HFF-Myc (cell line): ENCODE measurements at regions not wholly inside any gene's neighbourhood (a gene's known extent, or its start where the extent isn't known, plus 50 kb on each side); places are given as distances from the start of the nearest gene placed in this dataset.

Source experiments
- DNase-seq: peaks from one replicate; pipeline ENCODE4 v3.0.0-alpha.2; 2011; ENCODE audit warnings: low read depth; ENCODE audit errors: extremely low read depth
- H3K4me3 ChIP-seq: replicated peaks from 2 replicates; pipeline ENCODE4 v1.5.1; 2011; ENCODE audit warnings: low read depth, mild to moderate bottlenecking, control low read depth, low read length
- TF ChIP-seq, protein P1 (sequence below): IDR thresholded peaks from 2 replicates; pipeline ENCODE4 v1.5.1; 2012; ENCODE audit warnings: mild to moderate bottlenecking, low read depth, low read length, control low read depth; ENCODE audit errors: missing control alignments

DNA sequence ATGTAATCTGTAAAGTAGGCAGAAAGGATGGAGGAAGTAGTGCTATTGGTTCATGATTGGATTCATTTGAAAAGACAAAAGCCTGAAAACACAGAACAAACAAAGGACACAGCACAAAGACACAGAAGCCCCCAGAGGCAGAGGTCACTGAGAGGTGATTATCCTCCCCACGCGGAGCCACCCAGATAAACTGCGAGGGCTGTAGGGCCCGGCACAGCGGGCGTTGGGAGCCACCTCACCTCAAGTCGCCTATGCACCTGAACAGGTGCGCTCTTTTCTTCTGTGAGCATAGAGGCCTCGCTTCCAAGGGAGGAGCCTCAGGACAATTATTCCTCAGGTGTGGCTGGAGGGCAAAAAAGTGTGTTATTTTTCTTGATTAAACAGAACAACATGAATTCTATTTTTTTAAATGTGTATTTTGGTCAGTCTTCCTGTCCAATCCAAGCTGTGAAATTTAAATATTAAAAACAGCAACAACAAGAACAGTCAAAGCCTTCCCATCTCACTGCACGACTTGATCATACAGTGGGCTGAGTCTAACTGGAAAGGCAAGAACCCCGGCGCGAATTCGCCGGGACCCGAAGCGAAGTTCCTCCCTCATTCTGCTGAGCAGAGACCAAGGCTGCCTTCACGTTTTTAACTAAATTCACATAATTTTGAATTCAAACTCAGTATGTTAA lies 205.3 kb downstream of the THBS2 start:
- no peak overlapping the region for H3K4me3 ChIP-seq
- TF ChIP-seq, protein P1, sequence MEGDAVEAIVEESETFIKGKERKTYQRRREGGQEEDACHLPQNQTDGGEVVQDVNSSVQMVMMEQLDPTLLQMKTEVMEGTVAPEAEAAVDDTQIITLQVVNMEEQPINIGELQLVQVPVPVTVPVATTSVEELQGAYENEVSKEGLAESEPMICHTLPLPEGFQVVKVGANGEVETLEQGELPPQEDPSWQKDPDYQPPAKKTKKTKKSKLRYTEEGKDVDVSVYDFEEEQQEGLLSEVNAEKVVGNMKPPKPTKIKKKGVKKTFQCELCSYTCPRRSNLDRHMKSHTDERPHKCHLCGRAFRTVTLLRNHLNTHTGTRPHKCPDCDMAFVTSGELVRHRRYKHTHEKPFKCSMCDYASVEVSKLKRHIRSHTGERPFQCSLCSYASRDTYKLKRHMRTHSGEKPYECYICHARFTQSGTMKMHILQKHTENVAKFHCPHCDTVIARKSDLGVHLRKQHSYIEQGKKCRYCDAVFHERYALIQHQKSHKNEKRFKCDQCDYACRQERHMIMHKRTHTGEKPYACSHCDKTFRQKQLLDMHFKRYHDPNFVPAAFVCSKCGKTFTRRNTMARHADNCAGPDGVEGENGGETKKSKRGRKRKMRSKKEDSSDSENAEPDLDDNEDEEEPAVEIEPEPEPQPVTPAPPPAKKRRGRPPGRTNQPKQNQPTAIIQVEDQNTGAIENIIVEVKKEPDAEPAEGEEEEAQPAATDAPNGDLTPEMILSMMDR, result no peak
- no peak for DNase-seq

DNA sequence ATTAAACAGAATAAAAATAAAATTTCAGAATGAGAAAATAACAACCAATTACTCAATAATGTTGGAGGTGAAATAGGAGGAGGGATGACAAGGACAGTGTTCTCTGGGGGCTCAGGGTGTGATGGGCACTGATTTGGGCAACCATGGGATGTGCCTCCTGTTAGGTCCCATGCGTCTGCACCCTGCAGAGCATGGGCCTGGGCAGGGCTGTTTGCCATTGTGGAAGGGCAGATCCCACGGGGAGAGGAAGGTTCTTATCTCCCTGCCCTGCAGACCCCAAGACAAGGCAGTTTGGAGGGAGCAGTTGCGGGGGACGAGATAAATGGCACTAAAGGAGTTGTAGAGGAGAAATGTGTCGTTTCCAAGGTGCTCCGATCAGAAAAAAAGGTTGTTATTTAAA lies 206.3 kb downstream of the THBS2 start:
- no peak for DNase-seq

DNA sequence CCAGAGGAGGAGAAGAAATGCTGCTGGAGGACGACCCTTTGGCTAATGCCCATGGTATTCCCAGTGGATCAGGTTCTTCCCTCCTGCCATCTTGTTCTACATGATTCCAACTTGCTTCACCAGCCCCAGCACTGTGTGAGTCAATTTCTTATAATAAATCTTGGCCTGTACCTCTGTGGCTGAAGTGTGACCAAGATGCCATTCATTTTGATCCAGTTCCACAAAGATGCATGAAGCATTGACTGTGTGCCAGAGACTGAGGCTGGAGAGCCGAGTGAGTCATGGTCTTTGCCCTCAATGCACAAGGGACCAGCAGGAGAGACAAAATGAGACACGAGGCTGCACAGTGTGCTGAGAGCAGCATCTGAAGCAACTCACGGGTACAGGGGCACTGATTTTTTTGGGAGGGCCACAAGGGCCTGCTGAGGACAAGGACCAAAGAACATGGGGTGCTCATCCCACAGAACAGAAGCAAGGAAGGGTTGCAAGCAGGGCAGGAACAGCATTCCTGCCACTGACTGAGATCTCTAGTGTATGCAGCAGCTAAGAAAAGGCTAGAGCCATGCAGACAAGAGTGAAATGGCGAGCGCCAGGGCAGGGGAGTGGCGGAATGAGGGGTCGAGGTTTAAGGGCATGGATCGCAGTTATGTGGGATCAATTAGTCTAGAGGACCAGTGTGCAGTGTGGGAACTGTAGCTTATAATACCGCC lies 207.0 kb downstream of the THBS2 start:
- H3K4me3 ChIP-seq, result no peak overlapping the region
- TF ChIP-seq, protein P1, result no peak
- DNase-seq, result no peak

More for the DNA sequence above, 206.3 kb downstream of the THBS2 start:
- H3K4me3 ChIP-seq, result no peak overlapping the region
- TF ChIP-seq, protein P1, result no peak

DNA sequence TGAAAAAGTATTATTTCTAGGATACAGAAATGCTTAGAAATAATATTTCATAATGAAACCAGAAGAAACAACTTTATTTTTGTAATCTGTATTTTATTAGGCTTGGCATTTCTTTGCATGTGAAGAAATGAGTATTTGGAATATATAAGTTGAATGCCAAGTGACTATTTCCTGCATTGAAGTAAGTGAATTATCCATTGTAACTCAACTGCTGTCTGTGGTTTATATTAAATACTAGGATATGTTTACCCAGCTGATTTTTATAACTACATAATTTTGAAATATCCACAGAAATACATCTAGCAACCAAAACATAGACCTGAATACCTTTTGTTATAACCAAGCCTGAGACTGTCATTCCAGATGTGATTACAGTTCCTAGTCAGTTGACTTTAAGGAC lies 207.6 kb downstream of the THBS2 start:
- TF ChIP-seq, protein P1, result no peak
- DNase-seq, result no peak

DNA sequence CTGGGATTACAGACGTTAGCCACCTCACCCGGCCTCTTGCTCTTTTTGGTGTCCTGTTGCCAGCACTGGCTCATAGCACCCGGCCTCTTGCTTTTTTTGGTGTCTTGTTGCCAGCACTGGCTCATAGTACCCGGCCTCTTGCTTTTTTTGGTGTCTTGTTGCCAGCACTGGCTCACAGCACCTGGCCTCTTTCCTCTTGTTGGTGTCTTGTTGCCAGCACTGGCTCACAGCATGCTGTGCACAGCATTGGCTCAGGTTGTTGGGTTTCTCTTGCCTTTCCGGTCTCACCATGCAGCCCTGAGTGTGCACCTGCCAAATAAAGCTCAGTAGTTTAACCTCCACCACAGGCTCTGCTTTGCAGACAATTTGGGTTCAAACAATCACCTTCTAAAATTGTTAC lies 208.2 kb downstream of the THBS2 start:
- H3K4me3 ChIP-seq, result no peak overlapping the region
- DNase-seq, result no peak
- TF ChIP-seq, protein P1, result no peak

More for the DNA sequence above, 207.6 kb downstream of the THBS2 start:
- no peak overlapping the region for H3K4me3 ChIP-seq

DNA sequence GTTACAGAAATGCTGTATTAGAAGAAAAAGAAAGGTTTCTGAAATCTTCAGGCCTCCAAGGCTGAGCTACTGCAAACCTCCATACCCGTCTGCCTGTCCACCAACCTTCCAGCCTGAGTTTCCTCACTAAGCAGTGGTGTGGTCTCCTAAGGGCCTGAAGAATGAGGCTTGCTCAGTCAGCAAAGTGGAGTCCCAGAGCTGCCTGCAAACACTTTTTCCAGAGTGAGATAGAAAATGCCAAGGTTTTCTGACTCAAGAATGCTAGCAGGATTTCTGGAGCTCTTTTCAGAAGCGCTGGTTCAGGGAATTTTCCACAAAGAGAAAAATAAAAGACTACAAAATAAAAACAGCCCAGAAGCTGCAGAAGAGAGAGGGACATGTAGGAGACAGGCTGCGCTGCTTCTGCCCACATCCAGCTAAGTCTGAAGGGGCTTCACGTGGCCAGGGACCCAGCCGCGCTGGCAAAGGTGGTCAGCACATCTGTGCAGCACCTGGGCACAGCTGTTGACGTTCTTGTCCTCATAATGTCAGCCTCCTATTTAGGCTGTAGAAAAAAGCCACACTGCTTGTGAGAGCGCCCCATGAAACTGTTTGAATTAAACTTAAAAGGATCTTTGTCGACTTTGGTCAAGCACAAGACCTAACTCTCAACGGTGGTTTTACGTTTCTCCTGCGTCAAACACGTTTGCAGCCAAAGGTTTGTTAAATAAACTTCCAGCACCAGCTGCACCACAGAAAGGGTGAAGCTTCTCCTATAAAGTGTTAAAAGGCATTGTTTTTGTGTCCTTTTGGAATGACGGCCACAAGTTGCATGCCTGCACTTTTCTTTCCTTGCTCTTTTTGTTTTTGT lies 209.0 kb downstream of the THBS2 start:
- H3K4me3 ChIP-seq, result no peak overlapping the region
- no peak for DNase-seq
- TF ChIP-seq, protein P1, result no peak
